Neuronal stem cell (in vitro differentiated cells): ENCODE measurements at regions not wholly inside any gene's neighbourhood (a gene's known extent, or its start where the extent isn't known, plus 50 kb on each side); places are given as distances from the start of the nearest gene placed in this dataset.

Experiments used
- DNase-seq: peaks from one replicate; pipeline ENCODE4 v3.0.0-alpha.2; 2013; ENCODE audit warnings: low spot score
- H2AFZ ChIP-seq: one replicate; pipeline ENCODE4 v1.6.1; 2013; ENCODE audit warnings: mild to moderate bottlenecking, low read length, inconsistent platforms
- H2AK5ac ChIP-seq: 2 replicates; pipeline ENCODE4 v1.6.1; 2013; ENCODE audit warnings: low read depth, mild to moderate bottlenecking, inconsistent platforms, low read length, moderate library complexity, mixed read lengths
- H2BK120ac ChIP-seq: 2 replicates; pipeline ENCODE4 v1.6.1; 2013; ENCODE audit warnings: low read depth, mild to moderate bottlenecking, inconsistent platforms, low read length, moderate library complexity, mixed read lengths
- H2BK12ac ChIP-seq: one replicate; pipeline ENCODE4 v1.6.1; 2013; ENCODE audit warnings: low read length, inconsistent platforms
- H2BK15ac ChIP-seq: 2 replicates; pipeline ENCODE4 v1.6.1; 2013; ENCODE audit warnings: mild to moderate bottlenecking, low read length, inconsistent platforms, mixed read lengths
- H2BK5ac ChIP-seq: one replicate; pipeline ENCODE4 v1.6.1; 2013; ENCODE audit warnings: inconsistent platforms, mild to moderate bottlenecking, low read length, moderate library complexity
- H3K14ac ChIP-seq: one replicate; pipeline ENCODE4 v1.6.1; 2013; ENCODE audit warnings: low read length, inconsistent platforms
- H3K18ac ChIP-seq: 2 replicates; pipeline ENCODE4 v1.6.1; 2013; ENCODE audit warnings: low read length, inconsistent platforms
- H3K23ac ChIP-seq: 2 replicates; pipeline ENCODE4 v1.6.1; 2013; ENCODE audit warnings: low read depth, mild to moderate bottlenecking, mixed read lengths, low read length, inconsistent platforms; ENCODE audit not compliant: poor library complexity
- H3K27ac ChIP-seq: replicated peaks from 3 replicates; pipeline ENCODE4 v1.5.1; 2013; ENCODE audit warnings: low read length, inconsistent platforms
- H3K27me3 ChIP-seq, 3 experiments: 2 replicates each; pipeline ENCODE4 v1.6.1; 2013; ENCODE audit warnings: low read length in 3 of 3, mild to moderate bottlenecking in 2 of 3, inconsistent platforms in 1 of 3, low read depth in 1 of 3, mixed read lengths in 1 of 3, moderate library complexity in 1 of 3; ENCODE audit not compliant: control insufficient read depth in 3 of 3, insufficient read depth in 3 of 3
- H3K36me3 ChIP-seq, 2 donors: replicated peaks in 1 of 2; 2 replicates each; pipeline ENCODE4 v1.6.1; 2013; ENCODE audit warnings: low read length in 2 of 2; ENCODE audit not compliant: control insufficient read depth in 2 of 2, insufficient read depth in 2 of 2
- H3K4ac ChIP-seq: 2 replicates; pipeline ENCODE4 v1.6.1; 2013; ENCODE audit warnings: inconsistent platforms, mild to moderate bottlenecking, low read length, moderate library complexity
- H3K4me1 ChIP-seq, 2 donors: 1 replicate in 1 of 2; 2 replicates in 1 of 2; pipeline ENCODE4 v1.6.1; 2013; ENCODE audit warnings: low read length in 2 of 2, low read depth in 1 of 2; ENCODE audit not compliant: control insufficient read depth in 2 of 2, insufficient read depth in 1 of 2
- H3K4me2 ChIP-seq: one replicate; pipeline ENCODE4 v1.6.1; 2013; ENCODE audit warnings: mild to moderate bottlenecking, low read length, inconsistent platforms; ENCODE audit not compliant: insufficient read depth, poor library complexity, severe bottlenecking
- H3K4me3 ChIP-seq, 2 donors: 2 replicates each; pipeline ENCODE4 v1.5.1; 2013; ENCODE audit warnings: low read length in 2 of 2, mild to moderate bottlenecking in 2 of 2, inconsistent platforms in 1 of 2, moderate library complexity in 1 of 2
- H3K79me1 ChIP-seq: one replicate; pipeline ENCODE4 v1.6.1; 2013; ENCODE audit warnings: low read depth, mild to moderate bottlenecking, inconsistent platforms, low read length, moderate library complexity
- H3K9ac ChIP-seq: one replicate; pipeline ENCODE4 v1.6.1; 2013; ENCODE audit warnings: mild to moderate bottlenecking, low read depth, low read length, inconsistent platforms; ENCODE audit not compliant: poor library complexity
- H3K9me3 ChIP-seq, 2 donors: replicated peaks in 1 of 2; 2 replicates each; pipeline versions ENCODE3 to v1.6.1; 2013; ENCODE audit warnings: low read length in 2 of 2, mild to moderate bottlenecking in 2 of 2, inconsistent platforms in 1 of 2, low read depth in 1 of 2, mixed read lengths in 1 of 2, moderate library complexity in 1 of 2; ENCODE audit not compliant: control insufficient read depth in 2 of 2, insufficient read depth in 1 of 2
- H4K8ac ChIP-seq: one replicate; pipeline ENCODE4 v1.6.1; 2013; ENCODE audit warnings: low read depth, mild to moderate bottlenecking, inconsistent platforms, low read length, moderate library complexity
- H4K91ac ChIP-seq: one replicate; pipeline ENCODE4 v1.6.1; 2013; ENCODE audit warnings: low read length, low read depth, mild to moderate bottlenecking, inconsistent platforms; ENCODE audit not compliant: poor library complexity
- WGBS, 2 donors: extraction: QIAGEN DNeasy Blood & Tissue Kit; methylation state at CpG; one replicate each; pipeline ENCODE4 v1.1.7; 2013; ENCODE audit warnings: missing lambda C conversion rate in 2 of 2, mixed read lengths in 1 of 2; ENCODE audit not compliant: insufficient read length in 2 of 2, insufficient replicate concordance in 1 of 2; ENCODE audit errors: extremely low coverage in 2 of 2; 5-methylcytosine and 5-hydroxymethylcytosine counted together

GRCh38 chr7:132654150-132654549 lies 77.9 kb upstream of the PLXNA4 start:
- no peak overlapping the region for H3K4ac ChIP-seq
- H2BK5ac ChIP-seq, result no peak overlapping the region
- no CpG with 5 or more reads among the region's 3 CpGs for WGBS, 2 donors
- H2BK120ac ChIP-seq, result no peak overlapping the region
- H4K91ac ChIP-seq, result no peak overlapping the region
- no peak overlapping the region for H3K27ac ChIP-seq
- no peak for DNase-seq
- no peaks in the 10 kb centered on the region for H3K27me3 ChIP-seq
- H3K23ac ChIP-seq, result no peak overlapping the region
- no peaks in the 10 kb centered on the region for H3K9me3 ChIP-seq
- no peaks in the 10 kb centered on the region for H3K36me3 ChIP-seq
- H2AK5ac ChIP-seq, result no peak overlapping the region
- no peak overlapping the region for H2BK15ac ChIP-seq
- no peak overlapping the region for H3K4me3 ChIP-seq
- peaks cover 3% of the 10 kb centered on the region in 2 donors for H3K4me1 ChIP-seq
- no peak overlapping the region for H3K4me2 ChIP-seq
- no peak overlapping the region for H3K14ac ChIP-seq
- no peak overlapping the region for H3K18ac ChIP-seq
- H3K79me1 ChIP-seq, result no peaks in the 10 kb centered on the region
- no peak overlapping the region for H3K9ac ChIP-seq
- H4K8ac ChIP-seq, result no peak overlapping the region
- H2BK12ac ChIP-seq, result no peak overlapping the region
- no peak overlapping the region for H2AFZ ChIP-seq

- no peak overlapping the region for H2BK12ac ChIP-seq
- H2BK120ac ChIP-seq, result no peak overlapping the region
- no peak overlapping the region for H3K4ac ChIP-seq
- WGBS, 2 donors, result no CpG with 5 or more reads among the region's 4 CpGs
- no peak overlapping the region for H2AFZ ChIP-seq
- H3K4me3 ChIP-seq, result no peak overlapping the region
- H3K9me3 ChIP-seq, result no peaks in the 10 kb centered on the region
- no peak overlapping the region for H3K9ac ChIP-seq
- peaks cover 3% of the 10 kb centered on the region in 2 donors for H3K4me1 ChIP-seq
- H4K91ac ChIP-seq, result no peak overlapping the region
- no peaks in the 10 kb centered on the region for H3K79me1 ChIP-seq
- H3K23ac ChIP-seq, result no peak overlapping the region
- no peak overlapping the region for H3K18ac ChIP-seq
- H4K8ac ChIP-seq, result no peak overlapping the region
- DNase-seq, result no peak
- no peak overlapping the region for H3K14ac ChIP-seq
- no peak overlapping the region for H3K4me2 ChIP-seq
- no peaks in the 10 kb centered on the region for H3K36me3 ChIP-seq
- no peak overlapping the region for H2BK5ac ChIP-seq
- no peaks in the 10 kb centered on the region for H3K27me3 ChIP-seq
- H3K27ac ChIP-seq, result no peak overlapping the region
- H2AK5ac ChIP-seq, result no peak overlapping the region
- H2BK15ac ChIP-seq, result no peak overlapping the region
These were observed 77.2 kb upstream of the PLXNA4 start for GRCh38 chr7:132653366-132653930.

GRCh38 chr7:132652507-132652906 lies 76.2 kb upstream of the PLXNA4 start:
- H3K14ac ChIP-seq, result no peak overlapping the region

GRCh38 chr7:132650498-132650897 lies 74.2 kb upstream of the PLXNA4 start:
- no peak overlapping the region for H2BK15ac ChIP-seq
- no peaks in the 10 kb centered on the region for H3K79me1 ChIP-seq
- no peak overlapping the region for H2AK5ac ChIP-seq
- H3K4ac ChIP-seq, result no peak overlapping the region
- H4K91ac ChIP-seq, result no peak overlapping the region
- H2BK120ac ChIP-seq, result no peak overlapping the region
- DNase-seq, result no peak
- no peak overlapping the region for H3K23ac ChIP-seq
- peaks cover 3 to 4% of the 10 kb centered on the region in 2 donors for H3K4me1 ChIP-seq
- H3K18ac ChIP-seq, result no peak overlapping the region
- H3K27ac ChIP-seq, result no peak overlapping the region
- no CpG with 5 or more reads among the region's 3 CpGs for WGBS, 2 donors
- H4K8ac ChIP-seq, result no peak overlapping the region
- H3K9me3 ChIP-seq, result peaks cover 0 to 6% of the 10 kb centered on the region in 2 donors
- no peak overlapping the region for H3K9ac ChIP-seq
- H3K27me3 ChIP-seq, result no peaks in the 10 kb centered on the region
- H3K36me3 ChIP-seq, result peaks cover 0 to 2% of the 10 kb centered on the region in 2 donors
- H3K14ac ChIP-seq, result no peak overlapping the region
- no peak overlapping the region for H2BK12ac ChIP-seq
- H2BK5ac ChIP-seq, result no peak overlapping the region
- H3K4me2 ChIP-seq, result no peak overlapping the region
- no peak overlapping the region for H2AFZ ChIP-seq
- no peak overlapping the region for H3K4me3 ChIP-seq

More at GRCh38 chr7:132652507-132652906, 76.2 kb upstream of the PLXNA4 start:
- no peak overlapping the region for H3K18ac ChIP-seq
- H2BK5ac ChIP-seq, result no peak overlapping the region
- no peak overlapping the region for H3K4me3 ChIP-seq
- H4K91ac ChIP-seq, result no peak overlapping the region
- no peak overlapping the region for H2BK12ac ChIP-seq
- no peak overlapping the region for H3K27ac ChIP-seq
- H2BK15ac ChIP-seq, result no peak overlapping the region
- H2BK120ac ChIP-seq, result no peak overlapping the region
- no peak overlapping the region for H2AFZ ChIP-seq
- peaks cover 3% of the 10 kb centered on the region in 2 donors for H3K4me1 ChIP-seq
- H4K8ac ChIP-seq, result no peak overlapping the region
- H3K79me1 ChIP-seq, result no peaks in the 10 kb centered on the region
- no peaks in the 10 kb centered on the region for H3K36me3 ChIP-seq
- no peak overlapping the region for H2AK5ac ChIP-seq
- no peak overlapping the region for H3K4ac ChIP-seq
- H3K4me2 ChIP-seq, result no peak overlapping the region
- H3K9me3 ChIP-seq, result peaks cover 0 to under 1% of the 10 kb centered on the region in 2 donors
- H3K9ac ChIP-seq, result no peak overlapping the region
- no peaks in the 10 kb centered on the region for H3K27me3 ChIP-seq
- no peak overlapping the region for H3K23ac ChIP-seq
- WGBS, 2 donors, result no CpG with 5 or more reads among the region's 1 CpG
- no peak for DNase-seq
